ENCODE measurements at regions not wholly inside any gene's neighbourhood (a gene's known extent, or its start where the extent isn't known, plus 50 kb on each side); places are given as distances from the start of the nearest gene placed in this dataset.

DNA sequence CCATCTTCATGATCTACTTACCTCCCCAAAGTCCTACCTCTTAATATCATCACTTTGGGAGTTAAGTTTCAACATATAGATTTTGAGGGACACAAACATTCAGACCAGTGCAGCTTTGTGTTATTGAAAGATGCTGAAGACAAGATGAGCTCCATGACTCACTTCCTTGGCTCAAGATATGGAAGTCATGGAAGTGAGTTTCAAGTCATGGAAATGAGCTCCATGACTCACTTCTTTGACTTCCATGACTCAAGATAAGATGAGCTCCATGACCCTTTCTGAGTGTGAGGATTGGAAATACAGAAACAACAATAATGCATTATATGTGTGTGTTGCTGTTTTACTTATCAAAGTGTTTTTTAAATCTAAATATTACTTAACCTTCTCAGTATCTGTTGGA lies 170.2 kb upstream of the TPRG1 start:
- TF ChIP-seq CTCF (IDR thresholded peaks at IDR 0.05) (no peak), EZH2phosphoT487 (IDR thresholded peaks at IDR 0.05) (no peak), EZH2 (IDR thresholded peaks at IDR 0.05) (no peak)

All from neural progenitor cell (in vitro differentiated cells).